K562 (cell line): ENCODE measurements at regions not wholly inside any gene's neighbourhood (a gene's known extent, or its start where the extent isn't known, plus 50 kb on each side); places are given as distances from the start of the nearest gene placed in this dataset.

Experiments used
- ATAC-seq: fragments of 200-7000 bp; cut with Tn5 transposase; 3 replicates; pipeline ENCODE4 v1.9.1; 2020; ENCODE audit warnings: moderate library complexity
- BruUV-seq: library from RNA; stranded (reverse); fragments of 400-500 nt; replicated peaks from 2 replicates; lab custom pipeline; 2021; lab: Mats Ljungman, UMichigan
- CTCF ChIA-PET: fragments of 300-600 bp; formaldehyde crosslinking; extraction: SDS; loops from one replicate; lab custom pipeline; 2021; ENCODE audit warnings: low intra/inter-chr PET ratio; lab: Yijun Ruan, JAX
- POLR2A ChIA-PET: fragments of 300-600, 350-650 bp; sonication (Branson Sonifier 250); formaldehyde crosslinking; extraction: SDS; loops from one replicate; lab custom pipeline; 2021; ENCODE audit warnings: antibody characterized with exemption, inconsistent platforms; lab: Yijun Ruan, JAX
- DNase-seq, 4 experiments: peaks; one replicate each; pipeline versions ENCODE4 v3.0.0 to v3.0.0-alpha.2; 2011 to 2018; ENCODE audit warnings: low spot score in 3 of 4, mixed read lengths in 3 of 4; ENCODE audit errors: extremely low read depth in 1 of 4
- FAIRE-seq: peaks from 2 replicates; lab custom pipeline; 2011; peaks lifted over from hg19 to GRCh38; lab: Jason Lieb, UNC
- H2AFZ ChIP-seq: 2 replicates; pipeline ENCODE4 v1.6.0; 2011; ENCODE audit warnings: low read depth, low read length, control low read depth, inconsistent platforms
- H3K27ac ChIP-seq: fragments of 200-600 bp; 3 replicates; pipeline ENCODE4 v1.8.0; 2011; ENCODE audit warnings: low read depth, mild to moderate bottlenecking, control low read depth, inconsistent platforms, low read length, moderate library complexity, mixed read lengths; ENCODE audit errors: extremely low read depth
- H3K27me3 ChIP-seq, 2 experiments: fragments of 300-600 bp in 1 of 2; 2 replicates in 1 of 2; 3 replicates in 1 of 2; pipeline versions ENCODE4 v1.6.0 to v1.8.0; 2011; ENCODE audit warnings: inconsistent platforms in 2 of 2, low read length in 2 of 2, mild to moderate bottlenecking in 1 of 2, mixed read lengths in 1 of 2, moderate library complexity in 1 of 2; ENCODE audit not compliant: control insufficient read depth in 2 of 2, insufficient read depth in 2 of 2
- H3K36me3 ChIP-seq: fragments of 300-600 bp; 3 replicates; pipeline ENCODE4 v1.8.0; 2011; ENCODE audit warnings: mild to moderate bottlenecking, low read length, inconsistent platforms; ENCODE audit not compliant: control insufficient read depth, insufficient read depth
- H3K4me1 ChIP-seq, 2 experiments: fragments of 200-600 bp in 1 of 2; replicated peaks in 1 of 2; 2 replicates in 1 of 2; 3 replicates in 1 of 2; pipeline versions ENCODE4 v1.5.1 to v1.8.0; 2011; ENCODE audit warnings: inconsistent platforms in 2 of 2, low read length in 2 of 2, mild to moderate bottlenecking in 1 of 2, mixed read lengths in 1 of 2, moderate library complexity in 1 of 2; ENCODE audit not compliant: control insufficient read depth in 2 of 2, insufficient read depth in 2 of 2
- H3K4me2 ChIP-seq: 2 replicates; pipeline ENCODE4 v1.6.1; 2011; ENCODE audit warnings: low read length, control low read depth, inconsistent platforms, mixed read lengths; ENCODE audit not compliant: insufficient read depth
- H3K4me3 ChIP-seq: fragments of 200-600 bp; sonication (generic), shearing (Covaris generic); 2 replicates; pipeline ENCODE4 v1.5.1; 2016; ENCODE audit warnings: control low read depth, inconsistent platforms
- H3K79me2 ChIP-seq: fragments of 200-600 bp; 3 replicates; pipeline ENCODE4 v1.8.0; 2011; ENCODE audit warnings: low read length, inconsistent platforms; ENCODE audit not compliant: control insufficient read depth, insufficient read depth
- H3K9ac ChIP-seq, 2 experiments: 2 replicates each; pipeline versions ENCODE4 v1.6.0 to v1.6.1; 2011; ENCODE audit warnings: low read depth in 2 of 2, low read length in 2 of 2, control low read depth in 1 of 2, inconsistent platforms in 1 of 2, mild to moderate bottlenecking in 1 of 2, mixed read lengths in 1 of 2; ENCODE audit not compliant: insufficient read depth in 1 of 2
- H3K9me1 ChIP-seq: one replicate; pipeline ENCODE4 v1.6.0; 2011; ENCODE audit warnings: inconsistent platforms, mild to moderate bottlenecking, low read length, moderate library complexity; ENCODE audit not compliant: control insufficient read depth, insufficient read depth
- H3K9me3 ChIP-seq: replicated peaks from 2 replicates; pipeline ENCODE4 v1.5.1; 2011; ENCODE audit warnings: low read depth, low read length, inconsistent platforms; ENCODE audit not compliant: control insufficient read depth, insufficient read depth
- H4K20me1 ChIP-seq: replicated peaks from 2 replicates; pipeline ENCODE4 v1.6.1; 2011; ENCODE audit warnings: low read length, inconsistent platforms, mixed read lengths; ENCODE audit not compliant: control insufficient read depth, insufficient read depth
- CBX5 ChIP-seq: IDR thresholded peaks from 2 replicates; pipeline ENCODE4 v1.6.1; 2014; ENCODE audit warnings: low read depth, borderline replicate concordance
- CHD4 ChIP-seq: fragments of 200-600 bp; sonication (generic); IDR thresholded peaks from 3 replicates; pipeline ENCODE4 v1.6.1; 2012; ENCODE audit warnings: low read depth, mild to moderate bottlenecking, mixed read lengths, low read length, inconsistent platforms; ENCODE audit not compliant: insufficient read depth, insufficient replicate concordance, poor library complexity, severe bottlenecking
- CSDE1 ChIP-seq, 2 experiments: fragments of 450-650 bp; IDR thresholded peaks; 2 replicates each; pipeline ENCODE4 v1.6.1; 2016; ENCODE audit warnings: mild to moderate bottlenecking in 1 of 2
- DPF2 ChIP-seq: fragments of 450-650 bp; IDR thresholded peaks from 2 replicates; pipeline ENCODE4 v1.6.1; 2016
- FOSL1 ChIP-seq: fragments of 200-800 bp; sonication (Bioruptor generic); conservative IDR thresholded peaks from 2 replicates; pipeline ENCODE4 v1.6.1; 2016; ENCODE audit warnings: missing genetic modification characterization, missing compliant biosample characterization
- HDAC1 ChIP-seq, 2 experiments: fragments of 450-650 bp; IDR thresholded peaks; 2 replicates each; pipeline ENCODE4 v1.6.1; 2016 to 2017; ENCODE audit warnings: inconsistent platforms in 1 of 2, mild to moderate bottlenecking in 1 of 2, moderate library complexity in 1 of 2
- HNRNPK ChIP-seq: fragments of 200-400 bp; formaldehyde crosslinking; IDR thresholded peaks from one replicate; pipeline ENCODE4 v1.6.1; 2018; ENCODE audit warnings: mild to moderate bottlenecking, low read depth, low read length; ENCODE audit not compliant: poor library complexity, severe bottlenecking
- MAFG ChIP-seq: fragments of 450-650 bp; conservative IDR thresholded peaks from 2 replicates; pipeline ENCODE4 v1.6.1; 2016; ENCODE audit warnings: missing genetic modification characterization, missing compliant biosample characterization
- MTA3 ChIP-seq: fragments of 450-650 bp; formaldehyde crosslinking; IDR thresholded peaks from 2 replicates; pipeline ENCODE4 v1.6.1; 2017; ENCODE audit warnings: mild to moderate bottlenecking, borderline replicate concordance
- NONO ChIP-seq, 2 experiments: fragments of 200-400 bp in 1 of 2; fragments of 450-650 bp in 1 of 2; formaldehyde crosslinking in 1 of 2; IDR thresholded peaks; 2 replicates each; pipeline ENCODE4 v1.6.1; 2017; ENCODE audit warnings: low read depth in 2 of 2, mild to moderate bottlenecking in 2 of 2, moderate library complexity in 2 of 2, low read length in 1 of 2
- NR2C2 ChIP-seq, 2 experiments: fragments of 200-800 bp in 1 of 2; sonication (Bioruptor generic) in 1 of 2; sonication (generic) in 1 of 2; formaldehyde crosslinking in 1 of 2; IDR thresholded peaks; 2 replicates each; pipeline versions ENCODE4 v1.6.1 to v1.8.0; 2016 to 2022; ENCODE audit warnings: mild to moderate bottlenecking in 1 of 2, missing compliant biosample characterization in 1 of 2, missing genetic modification characterization in 1 of 2, missing genetic modification reagents in 1 of 2
- SAFB2 ChIP-seq: fragments of 200-400 bp; formaldehyde crosslinking; IDR thresholded peaks from 2 replicates; pipeline ENCODE4 v1.6.1; 2018; ENCODE audit warnings: borderline replicate concordance, low read length, low read depth, moderate library complexity; ENCODE audit not compliant: severe bottlenecking
- SMARCA4 ChIP-seq: fragments of 450-650 bp; IDR thresholded peaks from 2 replicates; pipeline ENCODE4 v1.6.1; 2016
- TOE1 ChIP-seq, 2 experiments: fragments of 450-650 bp in 1 of 2; sonication (generic) in 1 of 2; formaldehyde crosslinking in 1 of 2; IDR thresholded peaks; 2 replicates each; pipeline versions ENCODE4 v1.7.1 to v1.8.0; 2016 to 2022; ENCODE audit warnings: borderline replicate concordance in 2 of 2, mild to moderate bottlenecking in 2 of 2, antibody characterized with exemption in 1 of 2, inconsistent platforms in 1 of 2, low read depth in 1 of 2, missing genetic modification reagents in 1 of 2, moderate library complexity in 1 of 2
- TRIM24 ChIP-seq, 2 experiments: fragments of 450-650 bp; IDR thresholded peaks; 2 replicates each; pipeline ENCODE4 v1.6.1; 2016
- TSC22D4 ChIP-seq: fragments of 450-650 bp; IDR thresholded peaks from 2 replicates; pipeline ENCODE4 v1.6.1; 2016; ENCODE audit warnings: missing genetic modification characterization, missing biosample characterization, control low read depth
- ZBTB1 ChIP-seq: sonication (generic); formaldehyde crosslinking; IDR thresholded peaks from 2 replicates; pipeline ENCODE4 v1.8.1; 2023; ENCODE audit warnings: missing genetic modification reagents, low read depth, mild to moderate bottlenecking, borderline replicate concordance
- ZNF3 ChIP-seq: fragments of 250-450 bp; sonication (Bioruptor Pico); IDR thresholded peaks from 2 replicates; pipeline ENCODE4 v1.5.0; 2021; ENCODE audit warnings: mild to moderate bottlenecking, moderate library complexity
- ZNF436 ChIP-seq: fragments of 250-450, 450-650 bp; sonication (Bioruptor Pico); formaldehyde crosslinking; IDR thresholded peaks from 2 replicates; pipeline ENCODE4 v1.7.0; 2020; ENCODE audit warnings: mild to moderate bottlenecking
- ZNF717 ChIP-seq: fragments of 250-450 bp; sonication (Bioruptor Pico); IDR thresholded peaks from 2 replicates; pipeline ENCODE4 v1.5.0; 2021
- ZNF778 ChIP-seq: fragments of 450-650 bp; formaldehyde crosslinking; IDR thresholded peaks from 2 replicates; pipeline ENCODE4 v1.4.0; 2020; ENCODE audit warnings: mild to moderate bottlenecking, moderate library complexity
- WGBS: fragments of 100-300 bp; shearing (Covaris generic); methylation state at CpG from one replicate; pipeline ENCODE4 v1.1.6; 2016; ENCODE audit warnings: low coverage, mixed read lengths; ENCODE audit not compliant: insufficient coverage; ENCODE audit errors: missing lambda C conversion rate; 5-methylcytosine and 5-hydroxymethylcytosine counted together
- in situ Hi-C: fragments of 300-500 bp; cut with MboI; formaldehyde crosslinking; loops from 4 replicates; pipeline ENCODE4 v1.15.0; 2018; ENCODE audit warnings: inconsistent platforms, mixed read lengths
- intact Hi-C: fragments of 100-400 bp; cut with micrococcal nuclease; formaldehyde crosslinking; loops from 2 replicates; pipeline ENCODE4 v1.14.2; 2022

GRCh38 chr7:22896917-22897316 lies 74.3 kb upstream of the TOMM7 start:
- Histone ChIP-seq H3K9me3 (no peaks in the 10 kb centered on the region), H3K27me3 (no peaks in the 10 kb centered on the region), H3K4me3 (no peak overlapping the region), H3K4me2 (no peak overlapping the region), H3K9ac (no peak overlapping the region), H2AFZ (peak overlapping the region; percentile 60; the same call in 1 of the 2 replicates), H3K36me3 (no peaks in the 10 kb centered on the region), H3K9me1 (no peaks in the 10 kb centered on the region), H3K79me2 (no peaks in the 10 kb centered on the region), H3K4me1 (peaks cover 0 to 4% of the 10 kb centered on the region in 2 experiments; a peak in 1 of 5 replicates), H4K20me1 (no peaks in the 10 kb centered on the region), H3K27ac (no peak overlapping the region)
- POLR2A ChIA-PET, result interaction anchor here (1.0 to 1.1 kb wide), 2 partner anchors 25 to 128 kb away, joined by 3 to 4 read pairs; no protein-coding TSS in a partner anchor
- WGBS, result 5% methylated on average over 5 of the region's 5 CpGs
- DNase-seq (peak in 1 of 4 experiments; percentile 41), ATAC-seq (peak; percentile 83), FAIRE-seq (no peak)
- in situ Hi-C loops (no loop called here), intact Hi-C loops (no loop called here)
- CTCF ChIA-PET, result no interaction called here
- no TSS peak for BruUV-seq
- peak; percentile 74 for TF ChIP-seq FOSL1 (tag)
- TF ChIP-seq DPF2, result 0 out of 2 replicates have a peak, but pooled peaks have one; percentile 18
- TF ChIP-seq MTA3, result no peak
- no peak for TF ChIP-seq NR2C2 (CRISPR knock-in tag; IDR thresholded peaks at IDR 0.05)
- TF ChIP-seq NR2C2 (tag; IDR thresholded peaks at IDR 0.05), result peak; percentile 61; the same call in 1 of the 2 replicates
- TF ChIP-seq ZNF717 (CRISPR knock-in tag), result no peak
- TF ChIP-seq CBX5, result 0 out of 2 replicates have a peak, but pooled peaks have one; percentile 41
- TF ChIP-seq ZBTB1 (CRISPR knock-in tag), result no peak
- TF ChIP-seq TSC22D4 (tag), result no peak
- TF ChIP-seq TRIM24 (IDR thresholded peaks at IDR 0.05), result peak; percentile 51 to 65; a peak in 3 of 4 replicates
- no peak for TF ChIP-seq ZNF3 (CRISPR knock-in tag)
- TF ChIP-seq SMARCA4, result 0 out of 2 replicates have a peak, but pooled peaks have one; percentile 15
- TF ChIP-seq HDAC1 (IDR thresholded peaks at IDR 0.05), result no peak
- no peak for TF ChIP-seq SAFB2
- no peak for TF ChIP-seq HNRNPK
- no peak for TF ChIP-seq CSDE1 (IDR thresholded peaks at IDR 0.05)
- no peak for TF ChIP-seq ZNF778 (CRISPR knock-in tag)
- no peak for TF ChIP-seq NONO (IDR thresholded peaks at IDR 0.05; ENCODE audit: low read depth in 2 of 2, low read length in 1 of 2)
- TF ChIP-seq CHD4, result no peak
- TF ChIP-seq MAFG (tag), result no peak
- no peak for TF ChIP-seq ZNF436
- peak; percentile 65; the same call in 1 of the 2 replicates for TF ChIP-seq TOE1 (IDR thresholded peaks at IDR 0.05; ENCODE audit: borderline replicate concordance)
- TF ChIP-seq TOE1 (CRISPR knock-in tag; IDR thresholded peaks at IDR 0.05; ENCODE audit: borderline replicate concordance, low read depth), result no peak
